Mucosa of descending colon (tissue), 3 donors: ENCODE measurements at regions not wholly inside any gene's neighbourhood (a gene's known extent, or its start where the extent isn't known, plus 50 kb on each side); places are given as distances from the start of the nearest gene placed in this dataset.

Experiments used
- ATAC-seq: fragments of 200-7000 bp; cut with Tn5 transposase; one replicate; pipeline ENCODE4 v1.9.1; 2020; ENCODE audit warnings: mild to moderate bottlenecking, moderate library complexity
- DNase-seq, 3 donors: peaks; one replicate each; pipeline ENCODE4 v3.0.0-alpha.2; 2020
- H3K36me3 ChIP-seq: fragments of 200-600 bp; one replicate; pipeline ENCODE4 v1.8.0; 2021; ENCODE audit warnings: low read depth, mild to moderate bottlenecking
- H3K4me1 ChIP-seq: fragments of 200-600 bp; one replicate; pipeline ENCODE4 v1.8.0; 2021; ENCODE audit warnings: low read depth, mild to moderate bottlenecking
- H3K4me3 ChIP-seq: fragments of 200-600 bp; one replicate; pipeline ENCODE4 v1.8.0; 2021; ENCODE audit warnings: mild to moderate bottlenecking
- H3K9me3 ChIP-seq: fragments of 200-600 bp; one replicate; pipeline ENCODE4 v1.8.0; 2021; ENCODE audit warnings: mild to moderate bottlenecking
- CTCF ChIP-seq: fragments of 200-600 bp; IDR thresholded peaks from one replicate; pipeline ENCODE4 v1.8.0; 2022; ENCODE audit warnings: antibody characterized with exemption, mild to moderate bottlenecking
- intact Hi-C, 2 donors: fragments of 100-400 bp; cut with DNase I in 1 of 2; cut with micrococcal nuclease in 1 of 2; formaldehyde crosslinking; loops; one replicate each; pipeline versions ENCODE4 v1.11.0 to v1.11.1; 2022; cut with DNase I, micrococcal nuclease
- donor health status: DM: no; HTN: no; CAD: no; lungs with moderate emphysema.
- donor health status: DM: no; HTN: no; CAD: no.
- donor health status: DM: no; HTN: yes; CAD: no.

GRCh38 chr3:6249679-6250078 lies 611.2 kb upstream of the GRM7 start:
- Histone ChIP-seq H3K4me1 (no peaks in the 10 kb centered on the region), H3K36me3 (no peaks in the 10 kb centered on the region), H3K9me3 (no peaks in the 10 kb centered on the region), H3K4me3 (no peak overlapping the region)
- no peak for TF ChIP-seq CTCF
- intact Hi-C loops: no loop called here
- ATAC-seq (no peak), DNase-seq (no peak)

- DNase-seq (no peak), ATAC-seq (no peak)
- no peak overlapping the region for H3K4me3 ChIP-seq
- H3K36me3 ChIP-seq: no peaks in the 10 kb centered on the region
- TF ChIP-seq CTCF: no peak
- intact Hi-C loops: no loop called here
- H3K4me1 ChIP-seq: no peaks in the 10 kb centered on the region
- H3K9me3 ChIP-seq: no peaks in the 10 kb centered on the region
Measured at GRCh38 chr3:6250167-6250566, 610.7 kb upstream of the GRM7 start.

- no peaks in the 10 kb centered on the region for H3K36me3 ChIP-seq
- no peaks in the 10 kb centered on the region for H3K4me1 ChIP-seq
- no peak overlapping the region for H3K4me3 ChIP-seq
- TF ChIP-seq CTCF: no peak
- no peak for ATAC-seq
- no peak for DNase-seq
- no peaks in the 10 kb centered on the region for H3K9me3 ChIP-seq
- intact Hi-C loops: no loop called here
Measured at GRCh38 chr3:6251612-6252400, 609.1 kb upstream of the GRM7 start.

- DNase-seq (no peak), ATAC-seq (no peak)
- H3K4me1 ChIP-seq: no peaks in the 10 kb centered on the region
- intact Hi-C loops: no loop called here
- TF ChIP-seq CTCF: no peak
- no peaks in the 10 kb centered on the region for H3K36me3 ChIP-seq
- no peaks in the 10 kb centered on the region for H3K9me3 ChIP-seq
- H3K4me3 ChIP-seq: no peak overlapping the region
Measured at GRCh38 chr3:6254490-6254889, 606.4 kb upstream of the GRM7 start.

- intact Hi-C loops: no loop called here
- no peak for ATAC-seq
- H3K36me3 ChIP-seq: no peaks in the 10 kb centered on the region
- no peaks in the 10 kb centered on the region for H3K9me3 ChIP-seq
- H3K4me1 ChIP-seq: no peaks in the 10 kb centered on the region
- no peak for DNase-seq
- no peak overlapping the region for H3K4me3 ChIP-seq
- no peak for TF ChIP-seq CTCF
Measured at GRCh38 chr3:6255229-6255628, 605.7 kb upstream of the GRM7 start.
